HCT116 (cell line): ENCODE measurements at regions not wholly inside any gene's neighbourhood (a gene's known extent, or its start where the extent isn't known, plus 50 kb on each side); places are given as distances from the start of the nearest gene placed in this dataset.

Source experiments
- ATF3 ChIP-seq: IDR thresholded peaks from 2 replicates; pipeline ENCODE4 v1.6.1; 2012
- CEBPB ChIP-seq: IDR thresholded peaks from 2 replicates; pipeline ENCODE4 v1.6.1; 2012; ENCODE audit warnings: low read depth
- CTCF ChIP-seq, 3 experiments: fragments of 200-600 bp in 1 of 3; sonication (generic) in 1 of 3; IDR thresholded peaks in 2 of 3; conservative IDR thresholded peaks in 1 of 3; 2 replicates each; pipeline ENCODE4 v1.5.1; 2012 to 2017; ENCODE audit warnings: low read depth in 2 of 3, low read length in 2 of 3, antibody characterized with exemption in 1 of 3, borderline replicate concordance in 1 of 3, control low read depth in 1 of 3, mild to moderate bottlenecking in 1 of 3, mixed read lengths in 1 of 3, mixed run types in 1 of 3, moderate library complexity in 1 of 3; ENCODE audit not compliant: insufficient read depth in 1 of 3
- EZH2 ChIP-seq: fragments of 200-600 bp; sonication (generic); IDR thresholded peaks from 2 replicates; pipeline ENCODE4 v1.6.1; 2017; ENCODE audit warnings: antibody characterized with exemption, mixed run types
- EZH2phosphoT487 ChIP-seq: fragments of 200-600 bp; IDR thresholded peaks from 2 replicates; pipeline ENCODE4 v1.6.1; 2018; ENCODE audit warnings: antibody characterized with exemption, borderline replicate concordance
- MAX ChIP-seq: IDR thresholded peaks from 2 replicates; pipeline ENCODE4 v1.6.1; 2012
- POLR2A ChIP-seq: IDR thresholded peaks from 2 replicates; pipeline ENCODE4 v1.7.0; 2011; ENCODE audit warnings: borderline replicate concordance; ENCODE audit not compliant: insufficient read depth, insufficient read length; ENCODE audit errors: extremely low read depth
- RAD21 ChIP-seq: IDR thresholded peaks from 2 replicates; pipeline ENCODE4 v1.6.1; 2012; ENCODE audit warnings: low read depth, mild to moderate bottlenecking
- SRF ChIP-seq: IDR thresholded peaks from 2 replicates; pipeline ENCODE4 v1.6.1; 2012; ENCODE audit warnings: low read depth
- ZFX ChIP-seq: fragments of 450-650 bp; IDR thresholded peaks from 2 replicates; pipeline ENCODE4 v1.6.1; 2017

DNA sequence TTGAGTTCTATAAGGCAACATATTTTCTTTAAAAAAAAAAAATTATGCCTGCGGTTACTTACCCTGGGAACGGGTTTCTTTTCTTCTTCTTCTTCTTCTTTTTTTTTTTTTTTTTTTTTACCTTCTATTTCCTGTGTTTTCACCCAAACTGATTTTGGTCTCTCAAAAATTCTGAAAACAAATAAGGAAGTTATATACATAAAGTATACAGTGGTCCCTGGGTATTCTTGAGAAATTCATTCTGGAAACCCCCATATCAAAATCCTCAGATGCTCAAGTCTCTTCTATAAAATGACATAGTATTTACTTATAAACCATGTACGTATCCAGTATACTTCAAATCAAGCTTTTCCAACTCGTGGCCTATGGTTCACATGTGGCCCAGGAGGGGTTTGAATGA, 326.7 kb downstream of the MAT2B start:
- TF ChIP-seq EZH2 (no peak), SRF (no peak), CTCF (IDR thresholded peaks at IDR 0.05 in 2 of 3, conservative IDR thresholded peaks at IDR 0.05 in 1 of 3; ENCODE audit: borderline replicate concordance in 1 of 3, insufficient read depth in 1 of 3, low read depth in 2 of 3, low read length in 2 of 3) (no peak), MAX (no peak), EZH2phosphoT487 (no peak), RAD21 (no peak), CEBPB (no peak), ZFX (no peak), ATF3 (no peak), POLR2A (no peak)
